WERI-Rb-1 (cell line): ENCODE measurements at regions not wholly inside any gene's neighbourhood (a gene's known extent, or its start where the extent isn't known, plus 50 kb on each side); places are given as distances from the start of the nearest gene placed in this dataset.
"Not testable (repeated sequence)": the region's sequence is repeated elsewhere in the genome, so short reads cannot be mapped to it uniquely, and the experiment has no call there.

Experiments
- DNase-seq: peaks from one replicate; pipeline ENCODE4 v3.0.0-alpha.2; 2020
- H3K27ac ChIP-seq: fragments of 250-450 bp; sonication (Bioruptor Pico); 2 replicates; pipeline ENCODE4 v1.5.1; 2020; ENCODE audit warnings: mild to moderate bottlenecking, moderate library complexity
- H3K27me3 ChIP-seq: fragments of 250-450 bp; sonication (Bioruptor Pico); 2 replicates; pipeline ENCODE4 v1.5.1; 2021; ENCODE audit warnings: mild to moderate bottlenecking, low read depth, moderate library complexity; ENCODE audit not compliant: insufficient read depth, severe bottlenecking
- H3K36me3 ChIP-seq: fragments of 250-450 bp; sonication (Bioruptor Pico); 2 replicates; pipeline ENCODE4 v1.5.1; 2020; ENCODE audit warnings: mild to moderate bottlenecking, moderate library complexity
- H3K4me3 ChIP-seq: 2 replicates; pipeline ENCODE4 v1.5.1; 2011; ENCODE audit warnings: low read depth, mild to moderate bottlenecking, control low read depth, low read length
- H3K9me3 ChIP-seq: fragments of 250-450 bp; sonication (Bioruptor Pico); 2 replicates; pipeline ENCODE4 v1.5.1; 2021; ENCODE audit warnings: mild to moderate bottlenecking, moderate library complexity; ENCODE audit not compliant: severe bottlenecking

- not testable (repeated sequence) for H3K4me3 ChIP-seq, H3K27me3 ChIP-seq, H3K36me3 ChIP-seq, H3K9me3 ChIP-seq, DNase-seq, H3K27ac ChIP-seq
Observed at GRCh38 chr2:111331099-111331724, 210.5 kb downstream of the BCL2L11 start.

GRCh38 chr2:111335220-111335907 is 214.7 kb downstream of the BCL2L11 start:
- H3K27ac ChIP-seq, H3K36me3 ChIP-seq, H3K9me3 ChIP-seq, H3K4me3 ChIP-seq, DNase-seq, H3K27me3 ChIP-seq: not testable (repeated sequence)

DNA sequence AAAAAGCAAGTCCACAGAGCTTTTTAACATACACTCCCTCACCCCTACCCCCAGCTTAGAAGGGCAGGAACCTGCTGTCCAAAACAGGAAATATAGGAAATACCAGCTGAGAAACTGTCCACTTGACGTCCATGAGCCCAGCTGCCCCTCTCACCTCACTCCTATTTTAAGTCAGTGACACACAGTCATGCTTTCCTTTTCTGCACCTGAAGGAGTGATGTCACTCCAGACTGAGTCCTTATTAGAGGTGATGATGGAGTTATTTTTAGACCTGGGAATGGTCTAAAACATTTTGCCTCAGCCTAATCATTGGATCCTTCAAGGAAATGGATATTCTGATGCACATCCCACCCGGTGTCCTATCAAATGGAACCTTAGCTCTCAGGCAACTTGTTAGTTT is 217.8 kb downstream of the BCL2L11 start:
- not testable (repeated sequence) for H3K27me3 ChIP-seq, H3K4me3 ChIP-seq

GRCh38 chr2:111339476-111339875 is 218.8 kb downstream of the BCL2L11 start:
- not testable (repeated sequence) for DNase-seq, H3K27me3 ChIP-seq, H3K9me3 ChIP-seq, H3K27ac ChIP-seq, H3K36me3 ChIP-seq, H3K4me3 ChIP-seq

More for the DNA sequence above, 217.8 kb downstream of the BCL2L11 start:
- not testable (repeated sequence) for H3K27ac ChIP-seq, DNase-seq, H3K9me3 ChIP-seq, H3K36me3 ChIP-seq

DNA sequence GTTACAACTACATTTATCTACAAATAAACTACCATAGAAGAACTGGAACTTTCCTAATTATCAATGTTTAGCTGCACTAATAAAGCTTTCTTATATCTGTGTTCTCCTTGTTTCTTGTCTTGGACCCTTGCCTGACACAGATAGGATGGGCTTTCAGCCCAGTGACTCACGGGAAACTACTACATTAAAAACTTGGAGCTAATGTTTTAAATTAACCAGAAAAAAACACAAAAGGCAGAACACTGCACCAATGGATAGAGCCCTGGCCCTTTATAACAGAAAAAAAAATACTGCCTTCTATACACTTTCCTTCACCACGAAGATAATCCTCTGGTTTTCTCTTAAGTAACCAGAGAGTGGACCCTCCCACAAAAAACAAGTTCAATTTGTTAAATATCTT is 223.9 kb downstream of the BCL2L11 start:
- not testable (repeated sequence) for H3K9me3 ChIP-seq, H3K27ac ChIP-seq, H3K4me3 ChIP-seq, DNase-seq, H3K27me3 ChIP-seq, H3K36me3 ChIP-seq

- not testable (repeated sequence) for H3K27me3 ChIP-seq, H3K9me3 ChIP-seq, H3K27ac ChIP-seq, DNase-seq, H3K4me3 ChIP-seq, H3K36me3 ChIP-seq
Observed at GRCh38 chr2:111345439-111345838, 224.7 kb downstream of the BCL2L11 start.

GRCh38 chr2:111346018-111346930 is 225.6 kb downstream of the BCL2L11 start:
- DNase-seq, H3K36me3 ChIP-seq, H3K4me3 ChIP-seq, H3K9me3 ChIP-seq, H3K27ac ChIP-seq, H3K27me3 ChIP-seq: not testable (repeated sequence)

- H3K4me3 ChIP-seq, H3K36me3 ChIP-seq, H3K9me3 ChIP-seq, H3K27ac ChIP-seq, DNase-seq, H3K27me3 ChIP-seq: not testable (repeated sequence)
Observed at GRCh38 chr2:111347695-111348094, 227.0 kb downstream of the BCL2L11 start.

DNA sequence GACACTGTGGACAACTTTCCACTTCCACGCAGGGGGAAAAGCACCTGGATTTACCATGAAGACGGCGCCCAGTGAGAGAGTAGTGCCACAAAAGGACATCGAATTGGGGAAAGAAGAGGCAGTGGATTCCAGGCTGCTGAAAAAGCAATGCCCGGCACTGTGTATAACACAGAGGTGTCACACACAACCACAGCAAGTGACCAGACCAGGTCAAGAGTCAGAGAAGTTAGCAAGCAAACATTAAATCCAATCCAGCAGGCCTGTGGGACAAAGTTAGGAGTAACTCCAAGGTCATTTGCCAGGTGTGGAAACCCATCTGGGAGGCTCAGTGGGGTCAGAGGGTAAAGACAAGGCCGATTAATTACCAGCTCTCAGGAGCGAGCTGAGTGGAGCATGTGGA is 227.6 kb downstream of the BCL2L11 start:
- DNase-seq, H3K27me3 ChIP-seq, H3K4me3 ChIP-seq, H3K36me3 ChIP-seq, H3K9me3 ChIP-seq, H3K27ac ChIP-seq: not testable (repeated sequence)

DNA sequence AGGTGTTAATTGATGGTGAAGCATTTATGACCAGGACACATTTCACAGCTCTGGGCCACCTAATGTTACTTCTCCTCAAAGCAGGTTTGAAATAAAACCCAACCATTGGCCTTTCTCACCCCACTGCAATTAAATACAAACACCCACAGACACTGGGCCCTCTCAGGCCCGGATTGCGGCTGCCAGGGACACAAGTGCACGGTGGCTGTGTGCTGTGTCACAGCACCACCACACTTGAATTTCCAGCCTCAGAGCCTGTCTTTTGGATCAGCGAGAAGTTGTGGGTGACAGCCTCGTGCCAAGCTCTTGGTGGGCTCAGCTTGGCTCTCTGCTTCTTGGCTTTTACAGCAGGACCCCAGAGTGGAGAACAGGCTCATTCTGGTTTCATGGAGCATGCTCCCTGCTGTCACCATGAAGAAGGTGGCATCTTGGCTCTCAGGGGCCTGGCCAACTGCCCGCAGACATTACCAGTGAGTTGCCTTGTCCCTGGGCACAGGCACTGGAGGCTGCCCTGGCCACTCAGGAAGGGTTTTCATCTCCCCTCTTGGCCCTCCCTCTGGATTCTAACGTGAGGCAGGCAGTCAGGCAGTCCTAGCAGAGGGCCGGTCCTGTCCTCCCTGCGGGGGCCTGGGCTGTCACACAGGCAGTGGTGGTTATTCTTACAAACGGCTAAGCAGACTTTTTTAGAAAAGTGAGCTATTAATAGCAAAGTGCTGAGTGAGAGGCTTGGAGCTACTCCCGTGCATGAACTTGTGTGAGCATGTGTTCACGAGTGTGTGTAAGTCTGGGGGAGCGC is 234.5 kb downstream of the BCL2L11 start:
- H3K27me3 ChIP-seq, H3K9me3 ChIP-seq, DNase-seq, H3K4me3 ChIP-seq, H3K36me3 ChIP-seq, H3K27ac ChIP-seq: not testable (repeated sequence)

- H3K36me3 ChIP-seq, H3K4me3 ChIP-seq, H3K9me3 ChIP-seq, DNase-seq, H3K27ac ChIP-seq, H3K27me3 ChIP-seq: not testable (repeated sequence)
Observed at GRCh38 chr2:111355823-111356511, 235.3 kb downstream of the BCL2L11 start.

DNA sequence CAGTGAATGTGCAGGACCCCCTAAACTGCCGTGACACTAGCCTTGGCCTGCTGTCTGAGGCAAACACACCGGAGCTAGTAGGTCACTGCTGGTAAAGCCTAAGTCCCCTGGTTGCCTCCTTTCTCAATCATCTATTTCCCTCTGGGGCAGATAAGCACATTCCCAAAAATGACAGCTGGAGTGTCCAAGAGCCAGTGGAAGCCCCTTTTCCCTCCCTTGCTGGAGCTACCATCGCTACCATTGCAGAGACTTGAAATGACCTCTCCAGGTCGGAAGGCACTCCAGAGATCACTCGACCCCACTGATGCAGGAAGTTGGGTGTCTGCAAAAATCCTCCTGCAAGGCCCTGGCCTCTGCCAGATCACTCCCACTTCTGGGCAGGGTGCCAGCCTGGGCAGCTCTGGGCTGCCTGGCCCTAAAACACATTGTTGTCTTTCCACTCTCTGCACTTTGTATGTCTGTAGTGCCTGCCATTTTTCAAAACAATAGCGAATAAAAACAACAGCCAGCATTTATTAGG is 235.9 kb downstream of the BCL2L11 start:
- not testable (repeated sequence) for DNase-seq, H3K36me3 ChIP-seq, H3K27ac ChIP-seq, H3K4me3 ChIP-seq, H3K9me3 ChIP-seq, H3K27me3 ChIP-seq

GRCh38 chr2:111365986-111366640 is 245.4 kb downstream of the BCL2L11 start:
- not testable (repeated sequence) for H3K36me3 ChIP-seq, H3K27ac ChIP-seq, H3K4me3 ChIP-seq, DNase-seq, H3K9me3 ChIP-seq, H3K27me3 ChIP-seq
